GM19023 (cell line): ENCODE measurements at regions not wholly inside any gene's neighbourhood (a gene's known extent, or its start where the extent isn't known, plus 50 kb on each side); places are given as distances from the start of the nearest gene placed in this dataset.
"Not testable (repeated sequence)": the region's sequence is repeated elsewhere in the genome, so short reads cannot be mapped to it uniquely, and the experiment has no call there.

Source experiments
- ATAC-seq: cut with Tn5 transposase; IDR thresholded peaks from one replicate; pipeline ENCODE4 v1.9.1; 2021; ENCODE audit warnings: mild to moderate bottlenecking, moderate library complexity; ENCODE audit not compliant: unreplicated experiment

DNA sequence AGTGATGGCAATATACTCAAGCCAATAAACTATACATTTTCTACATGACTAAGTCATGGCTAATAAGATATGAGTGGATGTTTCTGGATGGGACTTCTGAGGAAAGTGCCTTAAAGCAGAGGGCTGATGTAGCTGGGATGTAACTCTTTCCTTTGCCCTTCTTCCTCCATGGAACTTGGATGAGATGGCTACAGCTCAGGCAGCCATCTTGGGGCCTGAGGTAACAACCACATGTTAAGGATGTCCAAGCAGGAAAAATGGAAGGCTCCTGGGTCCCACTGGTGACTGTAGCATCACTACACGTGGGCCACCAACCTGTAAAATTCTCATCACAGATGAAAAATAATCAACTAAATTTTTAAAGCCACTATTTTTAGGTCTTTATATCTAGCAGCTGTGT is 54.4 kb upstream of the GRIP1 start:
- no peak for ATAC-seq

GRCh38 chr12:66733839-66734238 is 55.0 kb upstream of the GRIP1 start:
- no peak for ATAC-seq

- ATAC-seq: no peak
Measured at GRCh38 chr12:66735275-66735674, 56.4 kb upstream of the GRIP1 start.

GRCh38 chr12:66736931-66737330 is 58.1 kb upstream of the GRIP1 start:
- ATAC-seq: no peak

DNA sequence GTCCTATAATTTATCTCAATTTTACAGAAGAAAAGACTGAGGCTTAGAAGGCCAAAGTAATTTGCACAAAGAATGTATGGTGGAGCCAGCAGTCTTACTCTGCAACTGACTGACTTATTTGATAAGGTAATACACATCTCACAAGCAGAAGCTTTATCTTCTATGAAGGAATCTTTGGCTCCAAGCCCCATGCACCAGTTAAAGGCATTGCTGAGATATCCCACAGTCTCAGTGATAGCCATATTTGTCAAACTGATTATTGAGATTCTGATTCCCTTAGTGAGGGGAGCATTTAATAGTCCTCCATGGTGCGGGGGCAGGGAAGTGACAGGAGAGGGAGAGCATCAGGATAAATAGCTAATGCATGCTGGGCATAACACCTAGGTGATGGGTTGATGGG is 60.4 kb upstream of the GRIP1 start:
- ATAC-seq: no peak

GRCh38 chr12:66739940-66740651 is 61.2 kb upstream of the GRIP1 start:
- ATAC-seq: no peak

DNA sequence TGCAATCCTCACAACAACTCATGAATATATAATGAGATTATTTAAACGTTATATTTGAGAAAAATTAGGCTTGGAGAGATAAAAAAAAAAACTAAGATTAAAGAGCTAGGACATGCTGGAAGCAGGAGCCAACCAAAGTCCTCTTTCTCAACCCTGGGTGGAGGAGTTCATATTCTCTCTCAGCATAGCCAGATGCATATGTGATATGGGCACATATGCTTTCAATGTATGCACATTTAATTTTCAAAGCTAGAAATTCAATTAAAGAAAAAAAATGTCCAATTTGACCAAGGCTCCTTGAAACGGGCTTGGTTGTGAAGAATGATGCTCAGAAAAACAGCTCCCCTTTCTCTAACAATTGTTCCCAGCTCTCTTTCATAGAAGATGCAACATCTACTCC is 61.9 kb upstream of the GRIP1 start:
- no peak for ATAC-seq

DNA sequence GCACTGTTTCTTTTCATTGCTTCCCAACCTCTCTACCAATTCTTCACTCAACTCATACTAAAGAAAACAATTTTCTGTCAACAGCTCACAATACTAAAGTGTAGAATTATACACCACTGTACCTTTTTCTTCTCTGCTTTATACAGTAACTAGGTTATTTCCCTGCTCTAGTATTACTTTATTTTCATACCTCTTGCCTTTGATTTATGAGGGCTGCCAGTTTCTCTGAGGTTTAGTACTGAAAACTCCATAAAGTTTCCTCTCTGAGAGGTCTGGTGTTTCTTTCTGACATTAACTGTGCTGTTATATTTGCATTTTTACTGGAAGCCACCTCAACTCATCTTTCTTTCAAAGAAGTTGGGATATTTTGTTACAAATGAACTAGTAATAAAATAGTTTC is 63.0 kb upstream of the GRIP1 start:
- no peak for ATAC-seq

DNA sequence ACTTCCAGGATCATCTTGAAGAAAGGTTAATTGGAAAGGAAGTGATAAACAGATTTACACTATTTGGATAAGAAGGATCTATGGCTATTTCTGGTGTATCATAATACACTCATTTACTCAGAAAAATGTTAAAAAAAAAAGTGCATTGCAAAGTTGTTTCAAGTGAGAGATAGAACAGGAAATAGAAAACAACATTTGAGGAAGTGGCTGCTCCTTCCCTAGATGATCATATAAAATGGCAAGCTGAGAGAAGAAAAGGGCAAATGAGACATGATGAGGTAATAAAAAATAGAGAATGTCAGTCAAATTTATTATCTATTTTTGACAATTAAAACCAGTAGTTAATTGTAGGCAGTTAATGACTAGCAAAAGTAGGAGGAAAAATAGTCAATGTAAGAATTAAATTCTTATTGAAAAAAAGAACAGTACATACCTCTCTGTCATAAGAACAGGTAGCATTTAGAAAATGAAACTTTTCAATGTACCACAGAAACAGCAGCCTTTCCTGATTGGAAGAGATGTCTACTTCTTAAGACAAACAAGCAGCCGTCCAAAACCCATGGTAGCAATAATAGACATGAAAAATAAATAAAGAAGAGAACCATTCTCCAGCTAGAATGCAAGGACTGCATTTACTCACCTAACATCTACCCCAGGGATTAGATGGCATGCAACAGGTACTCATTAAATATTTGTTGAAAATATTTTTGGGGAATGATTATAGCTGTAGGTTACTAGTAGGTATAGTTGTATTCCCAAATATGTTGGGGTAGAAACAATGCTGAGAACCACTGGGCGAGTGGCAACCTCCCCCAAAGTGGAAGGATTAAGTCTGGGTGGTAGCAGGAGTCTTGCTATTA is 63.9 kb upstream of the GRIP1 start:
- no peak for ATAC-seq

GRCh38 chr12:66744461-66744860 is 65.6 kb upstream of the GRIP1 start:
- no peak for ATAC-seq

- no peak for ATAC-seq
Measured at GRCh38 chr12:66744956-66745383, 66.1 kb upstream of the GRIP1 start.

DNA sequence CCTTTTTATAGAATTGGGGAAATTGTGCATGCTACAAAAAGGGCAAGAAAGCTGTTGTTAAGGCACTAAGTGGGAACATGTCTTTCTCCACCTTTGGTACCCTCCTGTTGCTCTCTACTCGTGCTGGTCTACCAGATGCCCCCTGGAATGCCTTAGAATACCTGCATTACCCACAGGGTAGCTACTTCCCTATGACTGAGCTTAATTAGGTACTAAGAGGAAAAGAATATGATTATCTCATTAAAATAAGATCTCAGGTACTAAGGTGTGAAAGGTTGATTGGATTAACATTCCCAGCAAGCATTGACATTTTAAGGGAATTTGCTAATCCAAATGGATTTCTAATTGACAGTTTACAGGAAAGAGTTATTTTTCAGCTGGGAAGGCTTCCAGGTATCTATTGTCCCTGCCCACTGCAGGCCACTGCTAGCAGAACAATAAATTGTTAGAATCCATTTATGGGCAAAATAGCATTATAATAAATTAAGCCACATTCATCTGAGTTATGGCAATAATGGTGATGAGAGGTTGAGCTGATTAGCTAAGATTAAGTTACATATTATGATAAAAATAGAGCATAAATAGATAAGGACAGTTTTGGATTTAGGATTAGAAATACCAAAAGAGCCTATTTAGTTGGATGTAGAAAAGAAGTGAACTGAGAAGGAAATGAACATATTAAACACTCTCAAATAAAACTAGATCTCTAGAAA is 67.8 kb upstream of the GRIP1 start:
- ATAC-seq: no peak

GRCh38 chr12:66751432-66752113 is 72.7 kb upstream of the GRIP1 start:
- ATAC-seq: no peak

DNA sequence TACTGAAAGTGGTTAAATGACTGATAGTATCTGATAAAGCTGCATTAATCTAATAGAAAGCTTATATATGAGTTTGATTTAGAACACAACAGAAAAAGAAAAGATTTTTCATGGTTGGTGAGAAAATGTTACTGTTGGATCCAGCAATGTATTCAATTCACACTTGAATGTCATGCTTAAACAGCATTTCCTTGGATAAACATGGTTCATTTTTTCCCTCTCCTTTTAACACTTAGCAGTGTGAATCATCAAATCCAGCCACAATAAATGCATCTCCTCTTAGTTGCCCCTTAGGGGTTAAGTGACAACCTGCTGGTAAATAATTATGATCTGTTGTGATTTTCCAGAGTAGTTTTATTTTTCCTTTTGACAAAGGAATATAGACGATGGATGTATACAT is 74.9 kb upstream of the GRIP1 start:
- no peak for ATAC-seq

DNA sequence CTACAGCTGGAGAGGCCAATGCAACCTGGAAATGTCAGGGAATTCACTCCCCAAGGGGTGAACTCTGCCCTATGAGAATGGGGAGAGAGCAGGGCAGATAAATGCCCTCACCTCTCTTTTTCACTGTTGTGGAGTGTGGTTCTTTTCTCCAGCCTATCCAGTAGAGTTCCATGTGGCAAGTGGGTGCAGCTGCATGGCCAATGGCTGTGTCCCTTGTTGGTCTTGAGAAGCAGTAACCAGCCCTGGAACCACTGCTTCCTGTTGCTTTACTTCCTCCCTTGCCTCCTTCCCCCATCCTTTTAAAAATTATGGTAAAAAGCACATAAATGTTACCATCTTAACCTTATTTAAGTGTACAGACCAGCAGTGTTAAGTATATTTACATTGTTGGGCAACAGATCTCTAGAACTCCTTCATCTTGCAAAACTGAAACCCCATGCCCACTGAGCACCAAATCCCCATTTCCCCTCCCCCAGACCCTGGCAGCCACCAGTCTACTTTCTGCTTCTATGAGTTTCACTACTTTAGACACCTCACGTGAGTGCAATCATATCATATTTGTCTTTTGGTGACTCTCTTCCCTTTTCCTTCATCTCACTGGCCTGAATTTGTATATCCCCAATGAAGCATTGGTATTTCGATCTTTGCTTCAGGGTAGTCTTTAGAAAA is 77.0 kb upstream of the GRIP1 start:
- ATAC-seq: no peak

DNA sequence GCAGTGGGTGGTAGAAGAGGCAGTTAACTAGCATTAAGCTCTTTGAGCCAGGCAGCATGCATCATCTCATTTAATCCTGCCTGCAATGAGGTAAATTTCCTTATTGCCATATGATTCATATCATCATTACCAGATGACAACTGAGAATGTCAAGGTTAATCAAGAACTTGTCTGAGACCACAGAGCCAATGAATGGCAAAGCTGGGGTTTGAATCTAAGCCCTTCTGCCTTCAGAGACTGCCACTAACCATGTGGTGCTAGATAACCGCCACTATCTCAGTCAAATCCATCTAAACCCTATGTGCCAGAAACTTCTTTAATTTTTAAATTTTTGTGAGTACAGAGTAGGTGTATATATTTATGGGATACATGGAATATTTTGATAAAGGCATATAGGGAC is 77.8 kb upstream of the GRIP1 start:
- no peak for ATAC-seq

GRCh38 chr12:66760122-66760521 is 81.2 kb upstream of the GRIP1 start:
- not testable (repeated sequence) for ATAC-seq

DNA sequence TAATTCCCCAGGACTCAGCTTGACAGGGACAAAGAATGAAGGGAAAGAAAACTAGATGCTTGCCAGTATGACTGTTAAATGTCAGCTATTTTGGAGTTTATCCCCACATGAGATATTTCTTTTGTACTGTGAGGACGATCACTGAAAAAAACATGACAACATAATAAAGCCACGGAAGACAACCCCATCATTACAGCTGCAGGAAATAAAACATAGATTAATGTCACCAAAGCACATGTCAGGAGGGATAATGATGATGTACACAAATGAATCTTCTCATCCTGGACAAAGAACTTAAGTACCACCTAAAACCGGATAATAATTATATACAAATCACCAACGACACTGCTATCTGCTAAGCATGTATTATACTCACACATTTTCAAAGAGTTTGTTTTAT is 84.6 kb upstream of the GRIP1 start:
- ATAC-seq: no peak

DNA sequence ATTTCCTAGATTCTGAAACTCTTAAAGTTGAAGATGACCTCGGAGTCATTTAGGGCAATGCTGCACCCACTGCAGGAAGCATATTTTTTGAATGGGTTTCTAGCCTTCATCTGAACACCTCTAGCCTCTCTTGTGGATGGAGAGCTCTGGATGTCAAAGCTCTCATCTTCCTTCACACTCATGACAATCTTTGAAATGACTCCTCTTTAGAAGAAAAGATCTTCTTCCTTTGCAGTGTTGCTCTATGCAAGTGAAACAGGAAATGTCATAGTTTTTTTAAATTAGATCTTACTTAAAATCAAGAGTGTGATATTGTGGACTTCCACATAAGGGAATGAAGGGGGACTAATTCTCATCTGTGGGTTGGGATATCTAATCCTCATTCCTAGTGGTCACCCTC is 86.3 kb upstream of the GRIP1 start:
- ATAC-seq: no peak

DNA sequence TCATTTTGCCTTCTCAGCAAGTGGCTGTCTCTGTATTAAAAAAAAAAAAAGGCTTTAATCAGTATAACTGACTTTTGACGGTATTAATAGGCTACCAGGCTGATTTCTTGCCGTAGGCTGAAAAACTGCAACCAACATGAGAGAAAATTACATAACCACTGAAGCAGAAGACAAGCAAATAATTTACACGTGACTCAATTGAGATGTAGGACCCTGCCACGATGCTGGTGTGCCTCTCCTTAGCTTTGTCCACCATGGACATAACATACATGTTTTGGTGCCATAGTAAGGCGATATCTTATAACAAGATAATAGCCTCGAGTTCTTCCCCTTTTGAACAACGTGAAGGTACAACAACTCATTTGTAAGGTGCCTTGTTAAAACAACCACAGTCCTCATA is 88.7 kb upstream of the GRIP1 start:
- ATAC-seq: no peak

DNA sequence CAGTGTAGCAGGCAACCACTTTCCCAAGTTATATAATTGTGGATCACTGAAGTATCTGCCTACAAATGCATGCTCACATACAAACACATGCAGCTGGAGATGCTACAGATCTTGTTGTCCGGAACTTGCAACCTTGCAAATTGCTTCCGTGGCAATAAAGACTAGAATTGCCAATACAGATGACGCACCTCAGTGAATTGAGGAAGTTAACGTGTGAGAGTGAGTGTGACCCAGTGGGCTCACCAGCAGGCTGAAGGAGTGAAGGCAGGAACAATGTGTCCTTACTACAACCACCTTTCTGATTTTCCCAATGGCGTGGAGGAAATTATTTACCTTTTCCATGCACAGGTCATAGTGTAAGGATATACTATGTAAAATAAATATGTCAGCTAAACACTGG is 89.4 kb upstream of the GRIP1 start:
- ATAC-seq: no peak
